NCI-H2196 treated with DMSO at 0.1 percent for 48 hours (cell line): ENCODE measurements at regions not wholly inside any gene's neighbourhood (a gene's known extent, or its start where the extent isn't known, plus 50 kb on each side); places are given as distances from the start of the nearest gene placed in this dataset.
"Not testable (repeated sequence)": the region's sequence is repeated elsewhere in the genome, so short reads cannot be mapped to it uniquely, and the experiment has no call there.

Experiments used
- DNase-seq: peaks from one replicate; lab custom pipeline; 2025; ENCODE audit not compliant: unreplicated experiment; lab: John Stamatoyannopoulos, UW

DNA sequence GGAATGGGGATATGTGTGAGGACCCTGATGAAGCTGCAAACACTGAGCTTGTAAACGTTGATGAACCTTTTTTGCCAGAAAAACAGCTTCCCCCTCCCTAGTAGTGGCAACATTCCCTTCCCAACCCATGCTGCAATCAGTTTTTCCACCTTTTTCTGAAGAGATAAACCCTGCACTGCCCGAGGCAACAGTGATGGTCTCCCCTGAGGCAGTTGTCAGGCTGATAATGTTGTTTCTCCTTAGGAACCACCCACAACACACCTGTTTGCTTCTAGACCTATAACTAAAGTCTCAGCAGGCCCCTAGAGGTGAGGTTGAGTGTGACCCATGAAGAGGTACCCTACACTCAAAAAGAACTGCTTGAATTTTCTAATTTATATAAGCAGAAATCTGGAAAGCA is 922.4 kb upstream of the ADGRL4 start:
- no peak for DNase-seq

DNA sequence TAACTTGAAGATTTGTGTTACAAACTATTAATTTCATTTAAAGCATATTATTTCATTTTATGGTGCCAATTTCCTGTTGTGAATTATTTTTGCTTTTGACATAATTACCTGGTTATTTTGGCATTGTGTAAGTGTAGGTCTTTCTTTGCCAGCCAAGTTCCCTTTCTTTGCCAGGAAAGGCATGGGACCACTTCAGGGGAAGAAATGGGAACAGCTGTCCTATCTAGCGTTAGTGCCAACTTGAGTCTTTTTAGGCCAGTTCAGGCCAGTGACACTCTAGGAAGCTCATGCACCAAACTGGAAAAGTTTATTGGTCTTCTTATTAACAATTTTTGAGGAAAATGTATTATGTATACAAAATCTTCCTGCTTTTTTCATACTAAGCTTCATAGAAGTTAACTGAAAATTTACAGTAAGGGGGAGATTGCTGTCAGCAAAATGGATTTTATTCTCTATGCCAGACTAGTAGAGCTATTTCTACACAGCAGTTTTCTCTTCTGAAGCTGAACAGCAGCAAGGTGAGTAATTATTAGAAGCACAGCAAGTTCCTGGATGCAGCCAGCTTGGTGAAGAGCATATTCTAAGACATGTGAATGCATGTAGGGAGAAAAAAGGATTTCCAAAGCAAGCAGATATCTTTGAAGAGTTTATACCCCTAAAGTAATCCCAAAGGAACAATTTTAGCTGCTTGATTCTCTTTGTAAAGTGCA is 914.6 kb upstream of the ADGRL4 start:
- DNase-seq = no peak

DNA sequence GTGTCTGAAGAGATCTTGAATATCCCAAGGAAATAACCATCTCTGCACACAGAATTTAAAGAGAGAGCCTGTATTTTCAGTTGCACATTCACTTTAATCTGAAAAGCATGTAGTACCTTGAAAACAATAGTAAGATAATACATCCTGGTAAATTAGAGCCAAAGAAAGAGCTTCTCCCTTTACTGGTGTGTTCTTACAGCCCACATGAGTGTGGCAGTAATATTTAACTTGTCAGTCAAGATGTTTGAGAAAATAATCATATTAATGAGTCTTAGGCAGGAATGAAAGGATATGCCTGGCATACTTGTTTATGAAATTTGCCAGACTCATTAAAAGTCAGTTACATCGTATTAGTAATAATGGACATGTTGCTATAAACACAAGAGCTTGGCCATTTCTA is 908.4 kb upstream of the ADGRL4 start:
- DNase-seq = no peak

DNA sequence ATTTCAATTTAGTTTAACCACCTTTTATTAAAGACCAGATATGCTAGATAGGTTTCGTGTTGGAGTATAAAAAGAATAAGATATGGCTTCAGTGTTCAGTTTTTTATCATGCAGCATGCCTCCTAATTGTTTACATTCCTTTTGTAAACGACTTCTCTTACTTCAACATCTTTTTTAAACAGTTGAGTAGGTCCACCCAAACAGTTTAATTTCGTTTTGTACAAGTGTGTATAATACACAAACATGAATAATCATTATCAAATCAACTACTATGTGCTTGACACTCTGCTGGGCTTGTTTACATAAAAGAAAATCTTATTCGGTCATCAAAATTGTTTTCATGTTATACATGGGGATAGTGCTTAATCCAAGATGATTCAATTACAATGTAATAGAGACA is 906.3 kb upstream of the ADGRL4 start:
- no peak for DNase-seq

DNA sequence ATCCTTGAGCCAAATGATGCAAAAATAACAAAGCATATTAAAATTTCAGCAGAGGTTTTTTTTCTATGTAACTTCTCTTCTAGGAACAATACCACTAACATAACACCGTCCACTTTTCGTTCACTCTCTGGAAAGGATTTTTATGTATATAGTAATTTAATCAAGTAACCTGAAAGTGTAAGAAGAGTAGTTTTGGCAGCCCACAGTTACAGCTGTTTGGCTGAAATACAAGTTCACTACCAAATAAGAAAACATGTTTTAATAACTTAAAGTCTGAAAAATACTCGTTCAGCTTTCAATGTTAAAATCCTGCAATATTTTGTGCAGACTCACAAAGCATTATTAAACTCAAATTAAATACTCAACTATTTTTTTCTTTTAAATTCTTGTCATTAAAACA is 896.8 kb upstream of the ADGRL4 start:
- no peak for DNase-seq

DNA sequence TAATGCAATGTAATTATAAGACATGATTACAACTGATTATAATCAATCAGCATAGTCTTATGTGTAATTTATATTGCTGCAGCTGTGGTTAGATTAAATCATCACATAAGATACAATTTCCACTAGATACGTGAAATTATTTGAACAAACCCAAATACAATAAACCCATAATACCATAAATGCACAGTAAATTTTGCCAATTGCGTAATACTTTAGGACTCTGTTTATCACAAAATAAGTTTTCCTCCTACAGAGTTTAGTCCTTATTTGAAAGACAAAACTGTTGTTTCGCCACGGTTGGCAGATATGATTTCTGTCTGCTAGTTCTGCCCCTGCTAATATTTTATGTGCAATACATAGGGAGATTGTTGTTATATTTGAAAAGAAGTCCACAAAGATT is 895.9 kb upstream of the ADGRL4 start:
- DNase-seq = no peak

DNA sequence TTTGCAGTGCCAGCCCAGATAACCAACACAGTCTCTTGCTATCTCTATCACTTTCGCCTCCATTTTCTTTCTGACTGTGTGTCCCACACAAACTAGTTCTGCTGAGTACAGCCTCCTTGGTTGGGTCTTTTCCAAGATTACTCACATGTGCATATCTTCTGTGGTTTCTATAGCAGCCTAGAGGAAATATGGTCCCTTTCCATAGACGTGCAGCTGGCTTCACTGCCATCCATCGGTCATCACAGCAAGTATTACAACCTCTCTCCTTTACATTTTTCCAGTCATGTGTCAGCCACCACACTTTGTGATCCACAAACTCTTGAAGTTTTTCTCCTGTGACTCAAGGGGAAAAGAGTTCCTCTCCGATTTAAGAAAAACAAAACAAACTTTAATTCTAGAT is 893.4 kb upstream of the ADGRL4 start:
- DNase-seq = no peak

DNA sequence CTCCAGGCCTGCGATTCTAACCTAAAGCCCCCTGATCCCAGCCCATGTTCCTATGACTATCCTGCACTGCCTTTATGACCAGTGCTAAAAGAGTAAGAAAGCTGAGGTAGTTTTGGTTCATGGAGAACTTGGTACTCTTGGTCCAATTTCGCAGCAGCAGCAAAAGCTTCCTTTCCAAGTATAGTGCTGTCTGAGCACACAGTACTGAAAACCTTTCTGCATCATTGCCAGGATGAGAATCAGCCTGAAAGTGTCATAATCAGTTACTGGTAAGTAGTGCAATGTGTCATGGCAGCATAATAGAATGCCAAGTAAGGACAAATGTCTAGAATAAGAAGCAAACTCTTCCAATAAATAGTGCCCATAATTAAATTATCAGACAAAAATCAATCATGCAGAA is 889.6 kb upstream of the ADGRL4 start:
- DNase-seq = no peak

DNA sequence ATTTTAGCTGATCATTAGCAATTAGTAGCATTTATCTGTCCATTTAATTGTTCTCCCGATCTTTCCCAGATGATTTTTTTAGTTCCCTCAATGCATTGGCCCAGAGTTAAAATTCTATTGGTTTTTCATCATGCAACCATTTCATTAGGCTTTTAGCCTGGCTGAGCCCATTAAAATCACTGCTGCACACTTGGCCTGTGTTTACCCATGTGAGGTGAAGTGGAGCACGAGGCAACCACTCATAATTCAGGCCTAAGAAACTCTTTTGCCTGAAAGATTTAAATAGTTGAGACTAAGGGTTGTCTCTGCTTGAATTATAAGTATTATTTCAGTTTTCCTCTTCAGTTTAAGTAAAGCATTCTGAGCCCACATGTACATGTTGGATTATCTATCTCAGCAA is 889.0 kb upstream of the ADGRL4 start:
- no peak for DNase-seq

DNA sequence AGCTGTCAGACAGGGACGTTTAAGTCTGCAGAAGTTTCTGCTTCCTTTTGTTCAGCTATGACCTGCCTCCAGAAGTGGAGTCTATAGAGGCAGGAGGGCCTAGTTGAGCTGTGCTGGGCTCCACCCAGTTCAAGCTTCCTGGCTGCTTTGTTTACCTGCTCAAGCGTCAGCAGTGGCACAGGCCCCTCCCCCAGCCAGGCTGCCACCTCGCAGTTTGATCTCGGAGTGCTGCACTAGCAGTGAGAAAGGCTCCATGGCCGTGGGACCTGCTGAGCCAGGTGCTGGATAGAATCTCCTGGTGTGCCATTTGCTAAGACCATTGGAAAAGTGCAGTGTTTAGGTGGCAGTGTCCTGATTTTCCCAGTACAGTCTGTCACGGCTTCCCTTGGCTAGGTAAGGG is 887.6 kb upstream of the ADGRL4 start:
- not testable (repeated sequence) for DNase-seq

DNA sequence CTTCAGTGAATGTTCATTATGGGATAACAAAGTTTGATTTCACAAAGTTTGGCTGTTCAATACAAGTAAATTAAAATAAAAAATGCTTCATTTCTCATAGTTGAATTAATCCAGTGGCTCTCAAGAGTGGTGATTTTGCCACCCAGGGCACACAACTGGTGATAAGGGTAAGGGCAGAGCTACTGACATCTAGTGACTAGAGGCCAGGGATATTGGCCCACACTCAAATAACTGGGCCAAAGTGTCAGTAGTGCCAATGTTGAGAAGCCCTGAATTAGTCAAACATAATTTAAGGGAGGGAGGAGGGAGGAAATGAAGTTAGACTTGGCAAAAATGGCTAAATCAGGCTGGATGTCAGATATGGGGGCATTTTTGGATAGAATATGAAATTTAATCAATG is 880.5 kb upstream of the ADGRL4 start:
- DNase-seq = no peak

DNA sequence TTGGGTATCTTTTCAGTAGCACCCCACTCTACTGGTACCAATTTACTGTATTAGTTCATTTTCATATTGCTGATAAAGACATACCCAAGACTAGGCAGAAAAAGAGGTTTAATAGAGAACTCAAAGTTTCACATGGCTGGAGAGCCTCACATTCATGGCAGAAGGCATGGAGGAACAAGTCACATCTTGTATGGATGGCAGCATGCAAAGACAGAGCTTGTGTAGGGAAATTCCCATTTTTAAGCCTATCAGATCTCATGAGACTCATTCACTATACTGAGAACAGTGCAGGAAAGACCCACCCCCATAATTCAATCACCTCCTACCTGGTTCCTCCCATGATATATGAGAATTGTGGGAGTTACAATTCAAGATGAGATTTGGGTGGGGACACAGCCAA is 878.6 kb upstream of the ADGRL4 start:
- DNase-seq = no peak

DNA sequence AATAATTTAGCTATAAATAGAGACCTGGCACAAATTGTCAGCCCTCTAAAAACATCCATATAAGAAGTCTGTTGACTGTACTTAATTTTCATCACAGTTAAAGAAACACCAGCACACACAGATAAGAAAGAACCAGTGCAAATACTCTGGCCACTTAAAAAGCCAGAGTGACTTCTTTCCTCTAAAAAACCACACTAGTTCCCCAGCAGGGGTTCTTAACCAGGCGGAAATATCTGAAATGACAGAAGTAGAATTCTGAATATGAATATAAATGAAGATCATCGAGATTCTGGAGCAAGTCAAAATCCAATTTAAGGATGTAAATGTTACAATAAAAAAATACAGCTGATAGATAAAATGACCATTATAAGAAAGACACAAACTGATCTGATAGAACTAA is 870.6 kb upstream of the ADGRL4 start:
- no peak for DNase-seq

DNA sequence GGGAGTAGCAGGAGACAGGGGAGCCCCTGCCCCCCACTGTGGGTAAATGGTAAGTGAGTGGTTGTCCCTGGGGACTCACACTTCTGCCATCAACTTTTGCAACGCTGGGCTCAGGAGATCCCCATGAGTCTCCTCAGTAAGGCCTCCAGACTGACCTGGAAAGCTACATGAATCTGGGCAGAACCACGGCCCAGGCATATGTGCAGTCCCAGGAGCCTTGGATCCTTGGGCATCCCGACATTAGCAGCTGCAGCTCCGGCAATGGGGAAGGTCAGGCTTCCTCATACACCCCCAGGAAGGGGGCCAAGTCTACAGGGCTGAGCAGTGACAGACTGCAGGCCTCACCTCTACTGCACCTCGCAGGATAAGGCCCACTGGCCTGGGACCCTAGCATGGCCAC is 868.7 kb upstream of the ADGRL4 start:
- no peak for DNase-seq

DNA sequence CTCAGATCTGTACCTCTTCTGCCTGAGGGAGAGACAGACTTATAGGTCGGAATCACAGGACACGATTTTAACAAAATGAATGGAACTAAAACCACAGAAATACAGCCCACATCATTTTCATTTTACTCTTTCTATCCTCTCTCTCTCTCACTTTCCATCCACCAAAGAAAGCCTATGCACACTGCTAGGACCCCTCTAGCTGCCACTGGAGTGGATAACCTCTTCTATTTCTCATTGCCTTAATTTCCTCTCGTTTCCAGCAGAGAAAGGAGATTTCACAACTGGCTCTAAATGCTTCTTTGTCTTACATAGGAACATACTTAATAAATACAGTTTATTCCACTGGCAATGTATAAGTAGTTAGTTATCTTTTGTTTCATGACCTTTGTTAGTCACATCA is 867.8 kb upstream of the ADGRL4 start:
- no peak for DNase-seq

DNA sequence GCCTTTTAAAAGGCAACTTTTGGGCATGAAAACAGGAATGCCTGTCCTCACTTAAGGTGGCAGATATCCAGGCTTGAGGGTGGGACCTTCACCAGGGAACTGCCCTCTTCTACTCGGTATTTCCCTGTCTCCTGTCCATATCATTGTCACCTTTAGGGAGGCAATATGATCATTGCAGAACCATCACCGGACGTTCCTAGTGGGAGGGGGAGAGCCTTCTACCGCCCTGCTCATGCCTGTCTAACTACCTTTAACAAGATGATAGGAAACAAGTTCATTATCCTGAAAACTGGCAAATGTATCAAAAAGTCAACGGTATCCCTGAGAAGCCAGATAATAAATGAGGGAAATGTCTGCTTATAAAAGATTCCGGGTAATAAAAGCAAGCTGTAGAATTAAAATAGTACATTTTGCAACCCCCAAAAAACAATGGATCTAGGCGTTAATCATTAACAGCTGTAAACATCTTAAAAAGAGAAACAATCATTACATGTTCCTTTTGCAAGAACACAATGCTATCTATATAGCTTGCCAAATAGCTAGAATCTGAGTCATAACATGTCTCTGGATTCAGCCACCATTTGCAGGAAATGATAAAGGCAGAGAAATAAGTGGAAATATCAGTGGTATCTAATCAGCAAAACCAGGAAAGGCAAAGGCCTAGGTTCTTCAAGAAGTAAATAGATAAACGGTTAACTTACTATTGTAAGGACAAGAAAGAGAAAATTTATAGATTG is 852.9 kb upstream of the ADGRL4 start:
- DNase-seq = no peak

DNA sequence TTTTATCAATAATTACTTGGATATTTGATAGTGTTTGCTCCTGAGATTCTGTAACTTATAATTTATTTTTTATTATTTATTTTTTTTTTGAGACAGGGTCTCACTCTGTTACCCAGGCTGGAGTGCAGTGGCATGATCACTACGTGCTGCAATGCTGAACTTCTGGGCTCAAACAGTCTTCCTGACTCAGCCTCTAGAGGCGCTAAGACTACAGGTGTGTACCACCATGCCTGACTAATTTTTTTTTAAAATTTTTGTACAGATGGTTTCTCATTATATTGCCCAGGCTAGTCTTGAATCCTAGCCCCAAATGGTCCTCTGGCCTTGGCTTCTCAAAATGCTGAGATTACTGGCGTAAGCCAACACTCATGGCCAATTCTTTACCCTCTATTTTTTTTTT is 845.5 kb upstream of the ADGRL4 start:
- no peak for DNase-seq

DNA sequence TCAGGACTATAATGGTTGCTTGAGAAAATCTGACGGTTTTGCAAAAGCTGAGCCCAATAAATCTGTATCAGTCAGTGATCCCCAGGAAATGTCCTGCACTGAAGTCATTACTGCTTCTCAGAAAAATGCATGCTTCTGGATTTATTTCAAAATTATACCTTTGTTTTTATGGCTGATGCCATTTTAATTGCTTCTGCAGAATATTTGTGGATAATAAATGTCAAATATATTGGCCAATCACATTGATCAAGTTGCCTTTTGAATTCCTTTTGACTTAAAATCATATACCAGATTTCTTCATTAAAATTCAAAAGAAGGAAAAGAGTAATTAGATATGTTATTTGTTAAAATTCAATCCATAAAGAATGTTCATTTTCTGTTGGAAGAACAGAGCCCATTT is 842.9 kb upstream of the ADGRL4 start:
- DNase-seq = no peak

DNA sequence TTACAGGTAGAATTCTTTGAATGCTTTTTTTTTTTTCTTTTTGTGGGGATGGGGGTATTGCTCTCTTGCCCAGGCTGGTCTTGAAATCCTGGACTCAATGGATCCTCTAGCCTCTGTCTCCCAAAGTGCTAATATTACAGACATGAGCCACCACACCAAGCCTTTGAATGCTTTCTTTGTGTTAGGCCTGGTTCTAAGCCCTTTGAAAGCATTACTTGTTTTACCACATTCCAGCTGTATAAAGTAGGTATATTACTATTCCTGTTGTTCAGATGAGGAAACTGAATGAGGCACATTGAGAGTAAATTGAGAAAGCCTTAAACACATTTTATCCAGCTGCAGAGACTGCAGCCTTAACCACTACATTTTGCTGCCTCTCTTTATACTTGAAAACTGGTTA is 841.8 kb upstream of the ADGRL4 start:
- no peak for DNase-seq

DNA sequence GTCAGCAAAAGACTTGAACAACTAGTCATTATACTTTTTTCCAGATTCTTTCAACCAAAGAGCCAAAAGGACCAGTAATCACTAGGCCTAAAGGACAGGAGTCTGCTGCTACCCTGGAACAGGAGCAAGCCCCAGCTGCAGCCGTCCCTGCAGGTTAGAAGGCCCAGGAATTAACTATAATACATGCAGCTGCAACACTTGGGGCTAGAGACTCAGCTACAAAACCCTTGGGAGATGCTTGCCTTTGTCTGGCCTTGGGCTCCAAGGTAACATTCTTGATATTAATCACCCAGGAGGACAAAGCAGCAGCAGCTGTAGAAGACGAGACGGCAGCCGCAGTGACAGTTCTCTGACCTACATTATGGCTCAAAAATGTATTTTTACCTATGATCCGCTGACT is 841.2 kb upstream of the ADGRL4 start:
- DNase-seq = no peak

DNA sequence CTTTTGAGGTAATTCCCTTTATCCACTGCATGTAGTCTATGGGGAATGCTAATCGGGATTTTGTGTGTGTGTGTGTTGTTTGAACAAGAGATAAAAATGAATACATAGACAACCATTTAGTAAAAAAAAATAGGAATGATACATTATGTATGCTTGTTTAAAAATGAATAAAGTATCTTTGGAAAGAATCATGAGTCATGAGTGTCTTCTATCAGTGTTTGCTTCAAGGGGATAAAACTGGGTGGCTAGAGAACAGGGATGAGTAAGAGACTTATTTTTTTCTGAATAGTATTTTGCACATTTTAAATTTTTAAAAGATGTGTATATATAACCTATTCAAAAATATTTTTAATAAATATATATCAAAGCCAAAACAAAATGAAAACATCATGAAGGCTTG is 839.4 kb upstream of the ADGRL4 start:
- no peak for DNase-seq

DNA sequence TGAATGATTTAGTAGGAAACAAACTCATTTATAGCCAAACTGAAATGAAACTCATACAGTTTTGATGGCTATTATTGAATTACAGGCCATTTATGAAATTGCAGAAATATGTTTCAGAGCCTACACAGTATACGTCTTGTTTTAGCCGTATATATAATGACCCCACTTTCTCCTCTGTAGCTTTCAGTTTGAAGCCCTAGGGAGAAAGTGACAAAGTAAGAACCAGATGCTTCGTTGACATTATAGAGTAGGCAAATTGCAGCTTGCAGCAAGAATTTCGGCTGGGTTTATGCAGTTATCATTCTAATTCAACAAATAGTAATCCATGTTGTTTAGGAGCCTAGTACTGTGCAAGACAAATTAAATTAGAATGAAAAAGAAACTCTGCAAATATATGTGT is 836.3 kb upstream of the ADGRL4 start:
- no peak for DNase-seq

DNA sequence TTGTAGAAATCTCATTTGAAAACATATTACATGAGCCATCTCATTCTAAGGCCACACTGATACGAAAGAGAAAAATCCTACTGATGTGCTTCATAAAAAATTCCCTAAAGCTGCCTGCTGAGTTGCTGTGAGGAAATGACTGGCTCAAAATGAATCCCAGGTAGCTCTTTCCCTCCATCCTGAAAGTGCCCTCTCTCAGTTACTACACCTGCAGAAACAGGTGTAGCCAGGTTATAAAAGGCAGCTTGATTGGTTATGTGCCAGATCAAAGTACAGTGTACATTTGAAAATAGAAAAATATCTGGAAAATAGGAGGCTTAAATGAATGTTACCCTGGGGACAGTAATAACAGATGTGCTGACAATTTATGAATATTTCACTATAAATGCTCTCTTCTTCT is 833.4 kb upstream of the ADGRL4 start:
- no peak for DNase-seq
